ENCODE measurements at regions not wholly inside any gene's neighbourhood (a gene's known extent, or its start where the extent isn't known, plus 50 kb on each side); places are given as distances from the start of the nearest gene placed in this dataset.
A peak's percentile ranks its signal among the peaks of the same experiment; 100 is the strongest.

- FAIRE-seq, result no peak
- DNase-seq (ENCODE audit: low spot score), result no peak
These were observed 1111.6 kb upstream of the SORCS1 start for GRCh38 chr10:108275895-108276685.

GRCh38 chr10:108260383-108260906 lies 1095.9 kb upstream of the SORCS1 start:
- no peak for DNase-seq (ENCODE audit: low spot score)
- no peak for FAIRE-seq

DNA sequence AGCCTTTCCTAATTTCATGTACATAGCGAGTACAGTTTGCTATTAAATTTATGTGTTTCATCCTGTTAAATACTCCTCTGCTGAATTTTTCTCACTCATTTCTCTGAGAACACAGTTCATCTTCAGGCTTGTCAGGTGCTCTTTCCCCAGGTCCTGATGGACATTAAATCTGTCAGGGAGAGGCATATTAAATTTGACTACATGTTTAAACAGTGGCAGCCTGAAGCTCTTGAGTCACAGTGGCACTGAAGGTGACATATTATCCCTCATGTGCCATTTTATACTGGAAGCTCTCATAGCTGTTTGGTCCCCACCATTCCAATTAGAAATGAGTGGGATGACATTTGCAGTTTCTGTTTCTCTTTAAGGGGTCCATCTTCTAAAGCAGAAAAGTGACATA lies 1089.6 kb upstream of the SORCS1 start:
- no peak for FAIRE-seq
- DNase-seq (ENCODE audit: low spot score), result no peak

DNA sequence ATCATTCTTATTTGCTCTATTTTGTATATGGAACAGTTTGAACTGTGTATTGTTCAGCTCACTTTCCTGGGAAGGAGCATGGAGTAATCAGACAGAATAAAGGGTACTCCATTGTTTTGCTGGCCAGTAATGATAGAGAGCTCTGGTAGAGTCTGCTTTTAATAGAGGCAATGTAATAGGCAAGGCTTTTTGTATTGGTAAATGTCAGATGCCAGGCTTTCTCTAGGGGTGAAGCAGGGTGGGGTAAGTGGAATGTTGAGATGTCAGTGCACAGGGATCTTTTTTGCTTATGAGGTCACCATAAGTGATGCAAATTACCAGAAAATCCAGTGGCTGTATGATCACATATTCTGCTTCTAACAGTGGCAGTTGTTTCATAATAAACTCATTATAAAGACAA lies 1088.3 kb upstream of the SORCS1 start:
- FAIRE-seq, result no peak

DNA sequence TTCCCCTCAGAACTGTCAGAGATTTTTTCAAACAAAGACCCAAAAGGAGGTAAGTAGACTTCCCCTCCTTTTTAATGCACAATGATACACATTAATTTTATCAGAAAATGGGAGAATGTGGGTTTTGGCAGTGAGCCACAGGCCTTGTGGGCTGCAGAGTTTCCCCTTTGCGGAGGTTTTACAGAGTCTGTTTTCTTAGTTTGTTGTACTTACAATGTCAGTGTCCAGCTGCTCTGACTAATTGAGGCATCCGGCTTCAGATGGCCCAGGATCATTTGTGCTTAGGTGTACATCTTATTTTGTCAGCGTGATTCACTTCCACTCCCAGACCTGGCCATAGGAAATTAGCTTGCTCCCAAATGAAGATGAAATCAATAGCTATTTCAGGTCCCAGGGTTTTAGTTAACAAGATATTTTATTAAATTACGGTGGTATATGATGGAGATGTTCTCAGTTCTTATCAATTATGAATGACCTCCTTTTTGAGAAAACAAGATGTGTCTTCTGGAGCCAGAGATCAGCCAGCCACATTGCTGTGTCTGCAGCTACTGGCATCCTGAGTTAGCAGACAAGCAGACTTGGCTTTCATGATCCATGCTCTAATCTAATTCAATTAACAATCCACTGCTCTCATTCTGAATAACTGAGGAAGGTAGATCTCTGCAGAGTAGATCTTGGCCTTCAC lies 1086.6 kb upstream of the SORCS1 start:
- FAIRE-seq (no peak), DNase-seq (ENCODE audit: low spot score) (no peak)

More for the DNA sequence above, 1088.3 kb upstream of the SORCS1 start:
- no peak for DNase-seq (ENCODE audit: low spot score)

- no peak for FAIRE-seq
- DNase-seq (ENCODE audit: low spot score), result no peak
These were observed 1085.4 kb upstream of the SORCS1 start for GRCh38 chr10:108249940-108250339.

DNA sequence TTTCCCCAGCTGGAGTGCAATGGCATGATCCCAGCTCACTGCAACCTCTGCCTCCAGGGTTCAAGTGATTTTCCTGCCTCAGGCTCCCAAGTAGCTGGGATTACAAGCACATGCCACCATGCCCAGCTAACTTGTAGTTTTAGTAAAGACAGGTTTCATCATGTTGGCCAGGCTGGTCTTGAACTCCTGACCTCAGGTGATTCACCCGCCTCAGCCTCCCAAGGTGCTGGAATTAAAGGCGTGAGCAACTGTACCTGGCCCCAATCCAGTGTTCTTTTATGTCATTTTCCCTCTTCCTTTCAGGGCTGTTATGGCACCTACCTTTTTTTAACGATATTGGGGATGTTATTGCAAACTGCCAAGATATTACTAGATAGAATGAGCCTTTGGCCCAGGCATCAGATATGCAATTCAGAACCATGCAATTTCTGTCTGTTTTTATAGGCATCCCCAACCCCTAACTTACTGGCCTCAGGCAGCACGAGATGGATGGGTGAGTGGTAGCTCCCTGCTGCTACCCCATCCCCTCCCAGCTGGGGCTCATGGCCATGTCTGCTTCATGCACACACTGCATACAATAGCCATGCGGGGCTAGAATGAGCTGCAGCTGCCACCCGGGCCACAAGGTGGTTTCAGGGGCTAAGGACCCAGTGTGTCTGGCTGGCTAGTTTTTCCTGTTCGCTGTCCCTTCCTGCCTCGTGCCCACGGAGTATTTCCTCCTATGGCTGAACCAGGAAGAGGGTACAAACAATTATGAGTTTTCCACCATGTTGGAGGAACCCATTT lies 1080.1 kb upstream of the SORCS1 start:
- FAIRE-seq, result no peak

DNA sequence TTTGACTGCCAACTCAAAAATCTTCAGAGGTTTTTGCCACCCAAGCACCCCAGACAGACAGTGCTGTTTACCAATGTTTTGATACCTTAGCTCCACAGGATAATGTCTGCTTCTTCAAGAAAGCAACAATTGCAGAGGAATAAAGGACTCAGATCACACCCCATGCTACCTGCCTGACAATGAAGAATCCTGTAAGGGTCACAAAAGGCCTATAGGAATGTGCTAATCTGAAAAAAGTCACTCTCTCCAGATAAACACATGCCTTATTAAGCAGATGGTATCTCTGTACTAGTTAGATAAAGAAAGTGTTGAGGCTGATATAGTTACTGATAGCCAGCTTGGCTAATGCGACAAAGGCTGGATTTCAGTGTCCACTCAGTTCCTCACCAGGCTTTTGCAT lies 1076.7 kb upstream of the SORCS1 start:
- no peak for DNase-seq (ENCODE audit: low spot score)

More for the DNA sequence above, 1080.1 kb upstream of the SORCS1 start:
- no peak for DNase-seq (ENCODE audit: low spot score)

DNA sequence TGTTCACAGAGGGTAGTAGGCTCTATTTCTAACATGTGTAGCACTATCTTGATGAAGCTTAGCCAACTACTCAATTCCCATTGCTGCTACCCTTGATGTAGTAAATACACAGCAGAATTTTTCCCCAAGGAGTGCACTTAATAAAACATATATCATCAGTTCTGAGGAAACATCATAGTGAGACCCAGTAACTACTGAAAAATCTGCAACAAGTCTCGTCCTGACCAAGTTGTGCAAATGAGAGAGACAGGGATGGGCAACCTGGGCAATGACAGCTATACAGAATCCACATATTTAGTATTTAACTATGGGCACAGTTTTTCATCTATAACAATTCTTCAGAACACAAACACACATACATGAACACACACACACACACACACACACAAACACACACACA lies 1073.8 kb upstream of the SORCS1 start:
- FAIRE-seq, result no peak
- DNase-seq (ENCODE audit: low spot score), result no peak

More for the DNA sequence above, 1076.7 kb upstream of the SORCS1 start:
- no peak for FAIRE-seq

DNA sequence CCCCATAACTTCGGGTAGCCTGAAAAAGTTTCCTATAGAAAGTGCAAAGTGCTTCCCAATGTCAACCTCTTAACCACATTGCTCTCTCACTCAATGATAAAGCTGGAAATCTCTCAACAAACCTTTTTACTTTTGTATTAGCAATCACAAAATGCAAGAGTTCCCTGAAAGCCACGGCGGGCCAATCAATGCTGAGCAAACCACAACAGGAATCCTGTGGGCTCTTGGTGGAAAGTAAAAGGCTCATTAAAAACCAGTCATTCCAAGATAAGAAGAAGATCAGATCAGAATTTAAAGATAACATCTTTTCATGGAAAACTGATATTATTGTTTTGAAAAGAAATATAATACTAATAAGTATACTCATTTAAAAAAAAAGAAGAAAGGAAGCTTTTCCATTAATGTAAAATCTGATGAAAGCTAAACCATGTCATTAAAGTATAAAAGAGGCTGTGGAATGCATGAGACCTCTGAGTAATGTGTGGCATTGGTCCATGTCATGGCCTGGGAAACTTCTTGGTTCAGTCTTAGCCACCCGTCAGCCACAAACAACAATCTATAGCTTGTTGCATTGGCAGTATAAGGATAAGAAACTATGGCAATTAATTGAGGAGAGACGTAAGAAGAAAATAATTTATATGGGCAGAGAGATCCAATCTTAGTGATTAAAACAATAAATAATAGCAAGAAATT lies 1066.1 kb upstream of the SORCS1 start:
- DNase-seq (ENCODE audit: low spot score), result no peak
- no peak for FAIRE-seq

DNA sequence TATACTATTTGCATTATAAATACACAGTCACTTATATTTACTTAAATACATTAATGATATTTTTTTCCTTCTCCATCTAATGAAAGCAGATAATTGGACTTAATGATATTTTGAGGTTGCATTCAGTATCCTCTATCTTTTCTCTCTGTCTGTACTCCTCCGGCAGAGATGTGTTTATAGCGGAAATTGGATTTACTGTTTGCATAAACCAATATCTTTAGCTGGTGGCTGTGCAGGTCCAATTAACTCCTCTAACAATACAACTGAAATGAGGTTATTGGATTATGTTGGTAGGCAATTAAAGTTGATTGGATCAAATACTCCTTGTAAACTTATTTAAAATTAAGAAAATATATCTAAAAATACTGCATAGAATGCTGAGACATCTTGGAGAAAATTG lies 1044.2 kb upstream of the SORCS1 start:
- no peak for FAIRE-seq
- no peak for DNase-seq (ENCODE audit: low spot score)

GRCh38 chr10:108208038-108208437 lies 1043.5 kb upstream of the SORCS1 start:
- DNase-seq (ENCODE audit: low spot score), result no peak
- no peak for FAIRE-seq

DNA sequence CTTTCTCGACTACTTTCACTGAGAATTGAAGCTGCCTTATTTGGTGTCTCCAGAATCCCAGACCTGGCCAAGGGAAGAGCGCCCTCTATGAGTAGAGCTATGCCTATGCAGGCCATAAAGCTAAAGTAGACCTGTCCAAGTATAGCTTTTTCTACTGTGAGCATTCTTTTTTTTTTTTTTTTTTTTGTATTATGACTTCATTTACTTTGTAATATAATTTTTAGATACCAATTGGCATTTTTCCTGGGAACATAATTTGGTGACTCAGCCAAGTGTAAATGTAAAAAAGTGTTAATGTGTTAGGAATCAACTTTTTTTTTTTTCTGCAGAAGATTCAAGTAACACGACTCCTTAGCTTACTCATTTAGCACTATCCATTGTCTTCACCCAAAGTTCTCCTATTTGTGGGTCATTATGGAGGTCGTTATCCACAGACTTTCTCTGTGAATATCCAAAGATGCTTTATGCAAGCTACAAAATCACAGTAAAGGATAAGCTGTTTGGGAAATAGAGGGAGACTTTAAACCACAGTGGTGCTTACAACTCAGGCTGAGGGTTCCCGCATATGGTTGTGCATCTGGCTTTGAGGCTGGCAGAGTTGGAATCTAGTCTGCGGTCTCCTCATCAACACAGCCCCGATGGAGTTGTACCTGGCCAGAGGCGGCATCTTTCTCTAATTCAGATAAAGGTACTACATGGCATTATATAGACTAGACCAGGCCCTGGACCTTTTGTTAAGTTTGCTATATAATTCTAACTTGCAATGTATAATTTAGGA lies 1040.2 kb upstream of the SORCS1 start:
- DNase-seq (ENCODE audit: low spot score), result peak; percentile 30
- FAIRE-seq, result peak; percentile 24

GRCh38 chr10:108203905-108204527 lies 1039.5 kb upstream of the SORCS1 start:
- FAIRE-seq (no peak), DNase-seq (ENCODE audit: low spot score) (no peak)

DNA sequence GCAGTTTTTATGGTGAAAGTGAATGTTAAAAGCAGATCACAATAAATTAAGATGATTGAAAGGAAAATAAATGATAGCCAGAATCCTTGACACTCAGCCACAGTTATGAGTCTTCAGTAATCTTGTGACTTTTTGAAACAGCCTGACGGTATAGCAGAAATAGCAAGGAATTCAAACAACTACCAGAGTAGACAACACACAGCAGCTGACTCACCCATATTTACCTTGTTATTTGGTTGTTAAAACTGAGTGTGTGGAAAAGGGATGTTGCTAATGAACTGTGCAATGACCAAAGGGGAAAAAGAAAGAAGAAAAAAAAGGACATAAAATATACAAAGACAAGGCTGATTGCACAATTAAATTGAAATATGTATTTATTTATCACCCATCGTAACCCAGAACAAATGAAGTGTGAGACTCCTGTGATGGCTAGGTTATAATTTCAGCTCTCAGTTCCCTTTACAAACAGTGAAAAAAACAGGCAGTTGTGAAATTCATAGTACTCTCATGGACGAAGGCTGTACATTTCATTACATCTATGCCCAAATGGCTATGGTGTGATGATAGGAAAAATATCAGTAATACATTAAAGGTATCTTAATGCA lies 1023.0 kb upstream of the SORCS1 start:
- no peak for DNase-seq (ENCODE audit: low spot score)
- no peak for FAIRE-seq

DNA sequence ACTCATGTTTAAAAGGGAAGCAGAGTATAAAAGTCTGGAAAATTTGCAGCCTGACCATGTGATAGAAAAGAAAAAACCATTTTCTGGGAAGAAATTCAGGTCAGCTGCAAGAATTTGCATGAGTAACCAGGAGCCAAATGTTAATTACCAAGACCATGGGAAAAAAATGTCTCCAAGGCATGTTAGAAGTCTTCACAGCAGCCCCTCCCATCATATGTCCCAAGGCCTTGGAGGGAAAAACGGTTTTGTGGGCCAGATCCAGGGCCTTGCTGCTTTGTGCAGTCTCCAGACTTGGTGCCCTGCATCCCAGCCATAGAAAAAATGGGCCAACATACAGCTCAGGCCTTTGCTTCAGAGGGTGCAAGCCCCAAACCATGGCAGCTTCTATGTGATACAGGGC lies 1019.6 kb upstream of the SORCS1 start:
- no peak for FAIRE-seq
- DNase-seq (ENCODE audit: low spot score), result no peak

GRCh38 chr10:108180878-108181277 lies 1016.4 kb upstream of the SORCS1 start:
- no peak for FAIRE-seq
- DNase-seq (ENCODE audit: low spot score), result no peak

GRCh38 chr10:108169846-108170245 lies 1005.3 kb upstream of the SORCS1 start:
- DNase-seq (ENCODE audit: low spot score) (no peak), FAIRE-seq (no peak)

- DNase-seq (ENCODE audit: low spot score) (no peak), FAIRE-seq (no peak)
These were observed 1003.3 kb upstream of the SORCS1 start for GRCh38 chr10:108167766-108168165.

GRCh38 chr10:108166401-108166800 lies 1001.9 kb upstream of the SORCS1 start:
- FAIRE-seq, result no peak
- DNase-seq (ENCODE audit: low spot score), result no peak
